ENCODE measurements at regions not wholly inside any gene's neighbourhood (a gene's known extent, or its start where the extent isn't known, plus 50 kb on each side); places are given as distances from the start of the nearest gene placed in this dataset.

- FAIRE-seq (no peak), ATAC-seq (no peak), DNase-seq (ENCODE audit: low read depth, low spot score) (no peak)
- Histone ChIP-seq H3K9ac (ENCODE audit: control insufficient read depth, insufficient read depth, low read length) (no peak overlapping the region), H3K27ac (ENCODE audit: control insufficient read depth, insufficient read depth) (no peak overlapping the region), H3K79me2 (ENCODE audit: control insufficient read depth, insufficient read depth, low read length) (no peaks in the 10 kb centered on the region), H3K27me3 (replicated peaks in 1 of 2; ENCODE audit: control insufficient read depth in 2 of 2, insufficient read depth in 2 of 2, low read length in 1 of 2) (no peaks in the 10 kb centered on the region), H3K9me3 (replicated peaks; ENCODE audit: control insufficient read depth, insufficient read depth, low read length) (no peaks in the 10 kb centered on the region), H3K4me2 (ENCODE audit: control insufficient read depth, insufficient read depth) (no peak overlapping the region), H3K4me1 (ENCODE audit: control insufficient read depth, insufficient read depth, low read length) (no peaks in the 10 kb centered on the region), H4K20me1 (ENCODE audit: control insufficient read depth, insufficient read depth) (no peaks in the 10 kb centered on the region), H3K4me3 (no peak overlapping the region), H2AFZ (ENCODE audit: control insufficient read depth, low read depth, low read length) (no peak overlapping the region), H3K36me3 (ENCODE audit: control insufficient read depth in 2 of 2, insufficient read depth in 2 of 2, low read length in 1 of 2) (no peaks in the 10 kb centered on the region)
- no TSS peak for BruUV-seq (replicated peaks)
- POLR2A ChIA-PET, result no interaction called here
- SMC1A ChIA-PET (ENCODE audit: uncharacterized antibody, unreplicated experiment), result interaction anchor here (0.6 kb wide), 1 partner anchor 8 kb away, joined by 3 read pairs; no protein-coding TSS in a partner anchor
- in situ Hi-C loops (cut with MboI), result loop anchor here (10.0 kb wide), 1 partner anchor 968 kb away; no protein-coding TSS in a partner anchor
- intact Hi-C loops (cut with micrococcal nuclease; ENCODE audit: unreplicated experiment), result loop anchor here (10.0 kb wide), 1 partner anchor 292 kb away; no protein-coding TSS in a partner anchor
- CTCF ChIA-PET, result interaction anchor here (1.2 kb wide), 1 partner anchor 413 kb away, joined by 3 read pairs; no protein-coding TSS in a partner anchor
- no peak for TF ChIP-seq CEBPB (IDR thresholded peaks at IDR 0.05; ENCODE audit: borderline replicate concordance in 1 of 2, low read depth in 2 of 2, low read length in 2 of 2)
- no peak for TF ChIP-seq HCFC1 (IDR thresholded peaks at IDR 0.05; ENCODE audit: low read length)
- no peak for TF ChIP-seq IKZF2 (IDR thresholded peaks at IDR 0.05)
- TF ChIP-seq ZNF687 (IDR thresholded peaks at IDR 0.05), result no peak
- TF ChIP-seq POLR2AphosphoS5 (IDR thresholded peaks at IDR 0.05; ENCODE audit: low read length), result no peak
- RAD21 ChIA-PET (ENCODE audit: unreplicated experiment), result interaction anchor here (0.6 to 1.0 kb wide), 2 partner anchors 413 to 912 kb away, joined by 3 read pairs; no protein-coding TSS in a partner anchor
Measured at GRCh38 chr3:20516311-20516710, 330.3 kb upstream of the SGO1 start.
